Adrenal gland (tissue), 9 donors: ENCODE measurements at regions not wholly inside any gene's neighbourhood (a gene's known extent, or its start where the extent isn't known, plus 50 kb on each side); places are given as distances from the start of the nearest gene placed in this dataset.

ENCODE experiments used
- DNase-seq, 7 donors: peaks; one replicate each; pipeline ENCODE4 v3.0.0-alpha.2; 2019 to 2020
- H3K27ac ChIP-seq, 5 donors: fragments of 200-600 bp; sonication (generic) in 4 of 5; 1 replicate in 3 of 5; 2 replicates in 2 of 5; pipeline versions ENCODE4 v1.5.1 to v1.8.0; 2016 to 2020; ENCODE audit warnings: mild to moderate bottlenecking in 1 of 5
- H3K27me3 ChIP-seq: fragments of 200-600 bp; 2 replicates; pipeline ENCODE4 v1.8.0; 2021
- H3K36me3 ChIP-seq, 2 donors: fragments of 200-600 bp; replicated peaks in 1 of 2; 1 replicate in 1 of 2; 2 replicates in 1 of 2; pipeline versions ENCODE4 v1.5.1 to v1.8.0; 2018 to 2022
- H3K4me1 ChIP-seq, 2 donors: fragments of 200-600 bp; replicated peaks in 1 of 2; 1 replicate in 1 of 2; 2 replicates in 1 of 2; pipeline versions ENCODE4 v1.5.1 to v1.8.0; 2018 to 2021
- H3K4me3 ChIP-seq, 4 donors: fragments of 200-600 bp; sonication (generic) in 3 of 4; one replicate each; pipeline ENCODE4 v1.5.1; 2016 to 2018
- H3K9me3 ChIP-seq, 3 donors: fragments of 200-600 bp; sonication (generic) in 1 of 3; replicated peaks in 1 of 3; 1 replicate in 2 of 3; 2 replicates in 1 of 3; pipeline versions ENCODE4 v1.5.1 to v1.8.0; 2016 to 2021
- POLR2A ChIP-seq, 2 donors: fragments of 450-650 bp; IDR thresholded peaks; one replicate each; pipeline ENCODE4 v1.6.1; 2017; ENCODE audit warnings: antibody characterized with exemption in 2 of 2, mild to moderate bottlenecking in 2 of 2, moderate library complexity in 1 of 2
- WGBS, 4 donors: extraction: QIAGEN DNeasy Blood & Tissue Kit in 2 of 4; methylation state at CpG; one replicate each; pipeline versions ENCODE4 v1.1.5 to v1.1.7; 2013 to 2017; 5-methylcytosine and 5-hydroxymethylcytosine counted together
- intact Hi-C, 2 donors: fragments of 100-400 bp; cut with DNase I; formaldehyde crosslinking; loops; one replicate each; pipeline versions ENCODE4 v1.14.1 to v1.15.0; 2022 to 2023
- TF ChIP-seq, protein P1 (sequence below), 6 experiments: fragments of 450-650 bp in 4 of 6; fragments of 200-600 bp in 2 of 6; sonication (generic) in 1 of 6; IDR thresholded peaks; 1 replicate in 5 of 6; 2 replicates in 1 of 6; pipeline versions ENCODE4 v1.5.1 to v1.8.0; 2016 to 2021; ENCODE audit warnings: antibody characterized with exemption in 6 of 6, mild to moderate bottlenecking in 2 of 6, moderate library complexity in 1 of 6
- donor health status: healthy with polysubstance abuse.
- donor health status: Bipolar disorder and iron deficiency.
- donor health status: DM: yes; HTN: yes; CAD: no.
- donor health status: DM: no; HTN: no; CAD: no.
- donor health status: DM: no; HTN: no; CAD: no.

DNA sequence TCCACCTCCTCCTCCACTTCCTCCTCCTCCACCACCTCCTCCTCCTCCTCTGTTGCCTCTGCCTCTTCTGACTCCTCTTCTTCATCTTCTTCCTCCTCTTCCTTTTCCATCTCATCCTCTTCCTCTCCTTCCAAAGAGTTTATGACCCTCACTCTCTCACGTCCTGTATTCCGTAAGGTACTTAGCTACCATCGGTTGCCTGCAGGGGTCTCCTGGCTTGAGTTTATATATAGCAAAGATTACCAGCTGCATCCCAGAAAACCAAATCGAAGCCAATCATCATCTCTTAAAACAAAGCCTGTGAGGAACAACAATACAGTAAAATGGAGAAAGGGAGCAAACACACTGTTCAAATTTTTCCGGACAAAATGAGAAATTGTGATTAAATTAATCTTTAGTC lies 317.4 kb downstream of the C3orf38 start:
- 69 to 82% (median 73%) methylated on average over 5 of the region's 5 CpGs for WGBS, 4 donors
- DNase-seq = no peak
- Histone ChIP-seq H3K27ac (no peak overlapping the region), H3K4me1 (no peaks in the 10 kb centered on the region), H3K36me3 (no peaks in the 10 kb centered on the region), H3K27me3 (no peaks in the 10 kb centered on the region), H3K4me3 (no peak overlapping the region), H3K9me3 (no peaks in the 10 kb centered on the region)
- intact Hi-C loops = no loop called here
- no peak for TF ChIP-seq POLR2A (IDR thresholded peaks at IDR 0.05)
- TF ChIP-seq, protein P1, sequence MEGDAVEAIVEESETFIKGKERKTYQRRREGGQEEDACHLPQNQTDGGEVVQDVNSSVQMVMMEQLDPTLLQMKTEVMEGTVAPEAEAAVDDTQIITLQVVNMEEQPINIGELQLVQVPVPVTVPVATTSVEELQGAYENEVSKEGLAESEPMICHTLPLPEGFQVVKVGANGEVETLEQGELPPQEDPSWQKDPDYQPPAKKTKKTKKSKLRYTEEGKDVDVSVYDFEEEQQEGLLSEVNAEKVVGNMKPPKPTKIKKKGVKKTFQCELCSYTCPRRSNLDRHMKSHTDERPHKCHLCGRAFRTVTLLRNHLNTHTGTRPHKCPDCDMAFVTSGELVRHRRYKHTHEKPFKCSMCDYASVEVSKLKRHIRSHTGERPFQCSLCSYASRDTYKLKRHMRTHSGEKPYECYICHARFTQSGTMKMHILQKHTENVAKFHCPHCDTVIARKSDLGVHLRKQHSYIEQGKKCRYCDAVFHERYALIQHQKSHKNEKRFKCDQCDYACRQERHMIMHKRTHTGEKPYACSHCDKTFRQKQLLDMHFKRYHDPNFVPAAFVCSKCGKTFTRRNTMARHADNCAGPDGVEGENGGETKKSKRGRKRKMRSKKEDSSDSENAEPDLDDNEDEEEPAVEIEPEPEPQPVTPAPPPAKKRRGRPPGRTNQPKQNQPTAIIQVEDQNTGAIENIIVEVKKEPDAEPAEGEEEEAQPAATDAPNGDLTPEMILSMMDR (IDR thresholded peaks at IDR 0.05) = no peak

- TF ChIP-seq, protein P1 (IDR thresholded peaks at IDR 0.05) = no peak
- TF ChIP-seq POLR2A (IDR thresholded peaks at IDR 0.05) = no peak
- H3K36me3 ChIP-seq = no peaks in the 10 kb centered on the region
- 89 to 97% (median 92%) methylated on average over 1 of the region's 1 CpG for WGBS, 4 donors
- H3K4me3 ChIP-seq = no peak overlapping the region
- no peaks in the 10 kb centered on the region for H3K9me3 ChIP-seq
- H3K4me1 ChIP-seq = no peaks in the 10 kb centered on the region
- intact Hi-C loops = no loop called here
- H3K27me3 ChIP-seq = no peaks in the 10 kb centered on the region
- no peak for DNase-seq
- H3K27ac ChIP-seq = no peak overlapping the region
Measured at GRCh38 chr3:88469216-88469615, 319.5 kb downstream of the C3orf38 start.

GRCh38 chr3:88478460-88478859 lies 328.7 kb downstream of the C3orf38 start:
- no peaks in the 10 kb centered on the region for H3K27me3 ChIP-seq
- intact Hi-C loops = no loop called here
- no peak overlapping the region for H3K4me3 ChIP-seq

GRCh38 chr3:88480822-88481221 lies 331.1 kb downstream of the C3orf38 start:
- TF ChIP-seq POLR2A (IDR thresholded peaks at IDR 0.05) = no peak
- TF ChIP-seq, protein P1 (IDR thresholded peaks at IDR 0.05) = no peak
- Histone ChIP-seq H3K4me1 (no peaks in the 10 kb centered on the region), H3K27me3 (no peaks in the 10 kb centered on the region), H3K4me3 (no peak overlapping the region), H3K9me3 (no peaks in the 10 kb centered on the region), H3K36me3 (no peaks in the 10 kb centered on the region), H3K27ac (no peak overlapping the region)
- intact Hi-C loops = no loop called here
- no peak for DNase-seq
- WGBS, 4 donors = 41 to 53% (median 46%) methylated on average over 3 of the region's 3 CpGs

More at GRCh38 chr3:88478460-88478859, 328.7 kb downstream of the C3orf38 start:
- no peak for DNase-seq
- no peak for TF ChIP-seq POLR2A (IDR thresholded peaks at IDR 0.05)
- TF ChIP-seq, protein P1 (IDR thresholded peaks at IDR 0.05) = no peak
- Histone ChIP-seq H3K9me3 (no peaks in the 10 kb centered on the region), H3K36me3 (no peaks in the 10 kb centered on the region), H3K27ac (no peak overlapping the region), H3K4me1 (no peaks in the 10 kb centered on the region)
- WGBS, 4 donors = 31 to 71% (median 52%) methylated on average over 1 of the region's 1 CpG
